ENCODE measurements at regions not wholly inside any gene's neighbourhood (a gene's known extent, or its start where the extent isn't known, plus 50 kb on each side); places are given as distances from the start of the nearest gene placed in this dataset.
"Not testable (repeated sequence)": the region's sequence is repeated elsewhere in the genome, so short reads cannot be mapped to it uniquely, and the experiment has no call there.

GRCh38 chrX:95919605-95920004, 765.0 kb upstream of the DIAPH2 start:
- intact Hi-C loops (cut with DNase I) = no loop called here
- DNase-seq (ENCODE audit: low spot score) = no peak

- intact Hi-C loops (cut with DNase I) = no loop called here
These were observed 739.1 kb upstream of the DIAPH2 start for GRCh38 chrX:95945528-95945927.

GRCh38 chrX:95949588-95949987, 735.1 kb upstream of the DIAPH2 start:
- DNase-seq (ENCODE audit: low spot score) = no peak
- intact Hi-C loops (cut with DNase I) = no loop called here

More at GRCh38 chrX:95945528-95945927, 739.1 kb upstream of the DIAPH2 start:
- no peak for DNase-seq (ENCODE audit: low spot score)

- intact Hi-C loops (cut with DNase I) = no loop called here
- no peak for DNase-seq (ENCODE audit: low spot score)
These were observed 734.0 kb upstream of the DIAPH2 start for GRCh38 chrX:95950679-95951078.

GRCh38 chrX:95953564-95953963, 731.1 kb upstream of the DIAPH2 start:
- DNase-seq (ENCODE audit: low spot score) = no peak
- intact Hi-C loops (cut with DNase I) = no loop called here

DNA sequence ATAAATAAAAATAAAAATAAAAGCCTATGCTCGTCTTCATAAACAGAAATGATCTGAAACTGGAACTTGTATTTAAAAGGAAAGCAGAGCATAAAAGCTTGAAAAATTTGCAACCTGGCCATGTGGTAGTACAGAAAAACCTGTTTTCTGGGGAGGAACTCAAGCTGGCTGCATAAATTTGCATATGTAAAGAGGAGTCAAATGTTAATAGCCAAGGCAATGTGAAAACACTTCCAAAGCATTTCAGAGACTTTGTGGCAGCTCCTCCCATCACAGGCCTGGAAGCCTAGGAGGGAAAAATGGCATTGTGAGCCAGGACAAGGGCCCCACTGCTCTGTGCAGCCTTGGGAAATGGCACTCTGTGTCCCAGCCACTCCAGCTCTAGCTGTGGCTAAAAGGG, 727.9 kb upstream of the DIAPH2 start:
- no peak for DNase-seq (ENCODE audit: low spot score)
- intact Hi-C loops (cut with DNase I) = no loop called here

DNA sequence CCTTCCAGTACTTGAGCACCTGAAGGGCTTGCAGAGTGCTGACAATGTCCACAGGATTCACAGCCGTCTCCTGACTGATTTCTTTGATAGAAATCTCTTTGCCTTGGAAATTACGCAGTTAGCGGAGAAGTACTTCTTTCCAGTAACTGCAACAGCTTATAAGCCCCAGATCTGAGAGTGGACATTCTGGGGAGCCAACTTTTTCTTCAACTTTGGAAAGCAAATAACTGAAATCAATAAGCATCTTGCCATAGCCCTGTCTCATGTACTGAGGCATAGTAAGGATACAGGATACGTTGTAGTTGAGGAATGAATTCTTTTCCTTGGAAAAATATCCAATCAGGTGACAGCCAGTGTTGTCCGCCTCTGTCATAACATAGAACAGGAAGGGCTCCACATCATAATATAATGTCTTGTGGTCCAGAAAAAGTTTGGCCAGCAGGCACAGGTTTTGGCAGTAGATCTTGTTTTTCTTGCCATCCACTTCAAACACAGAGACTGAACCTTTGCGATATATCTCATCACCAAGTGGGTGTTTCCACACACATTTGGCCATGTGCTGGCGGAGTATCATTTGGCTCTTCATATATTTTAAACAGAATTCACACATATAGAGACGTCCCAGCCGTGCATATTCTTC, 711.1 kb upstream of the DIAPH2 start:
- DNase-seq (ENCODE audit: low spot score) = not testable (repeated sequence)
- intact Hi-C loops (cut with DNase I) = loop anchor here in 1 of 2 donors (1.0 kb wide), 1 partner anchor 27 kb away; no protein-coding TSS in a partner anchor

GRCh38 chrX:95974096-95974470, 710.6 kb upstream of the DIAPH2 start:
- intact Hi-C loops (cut with DNase I) = loop anchor here in 1 of 2 donors (1.0 kb wide), 1 partner anchor 28 kb away; no protein-coding TSS in a partner anchor
- no peak for DNase-seq (ENCODE audit: low spot score)

DNA sequence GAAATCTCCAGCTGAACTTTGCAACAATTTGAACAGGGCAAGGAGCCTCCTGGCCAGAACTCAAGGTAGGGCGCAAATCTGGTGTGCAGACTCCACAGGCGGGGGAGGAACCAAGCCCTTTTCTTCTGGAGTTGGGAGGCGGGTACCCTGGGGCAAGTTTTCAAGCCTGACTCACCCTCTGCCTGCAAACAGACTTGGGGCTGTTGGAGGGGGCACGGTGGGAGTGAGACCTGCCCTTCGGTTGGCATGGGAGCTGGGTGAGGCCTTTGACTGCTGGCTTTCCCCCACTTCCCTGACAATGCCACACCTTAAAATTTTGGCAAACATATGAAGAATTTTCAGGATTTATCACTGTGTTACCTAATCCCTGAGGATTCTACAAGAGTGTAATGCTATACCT, 709.8 kb upstream of the DIAPH2 start:
- intact Hi-C loops (cut with DNase I) = loop anchor here in 1 of 2 donors (1.0 kb wide), 1 partner anchor 29 kb away; no protein-coding TSS in a partner anchor
- no peak for DNase-seq (ENCODE audit: low spot score)

- DNase-seq (ENCODE audit: low spot score) = no peak
- intact Hi-C loops (cut with DNase I) = no loop called here
These were observed 689.1 kb upstream of the DIAPH2 start for GRCh38 chrX:95995583-95995982.

DNA sequence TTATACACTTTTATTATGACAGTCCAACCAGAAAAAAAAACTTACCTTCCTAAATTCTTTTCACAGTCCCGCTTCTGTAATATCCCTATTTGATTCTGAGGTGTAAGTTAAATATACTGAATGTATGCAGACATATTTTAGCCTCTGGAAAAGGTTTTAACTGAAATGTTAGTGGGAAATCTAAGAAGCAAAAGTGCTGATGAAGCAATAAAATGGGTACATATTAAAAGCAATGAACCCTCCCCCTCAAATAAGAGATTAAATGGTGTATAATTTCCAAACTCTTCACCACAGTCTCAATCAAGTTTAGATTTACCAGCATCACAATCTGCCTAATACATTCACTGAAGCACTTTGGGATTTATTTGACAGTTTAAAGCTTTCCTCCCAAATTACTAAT, 688.3 kb upstream of the DIAPH2 start:
- intact Hi-C loops (cut with DNase I) = no loop called here

GRCh38 chrX:96002431-96002830, 682.2 kb upstream of the DIAPH2 start:
- DNase-seq (ENCODE audit: low spot score) = no peak
- intact Hi-C loops (cut with DNase I) = no loop called here

More for the DNA sequence above, 688.3 kb upstream of the DIAPH2 start:
- no peak for DNase-seq (ENCODE audit: low spot score)

DNA sequence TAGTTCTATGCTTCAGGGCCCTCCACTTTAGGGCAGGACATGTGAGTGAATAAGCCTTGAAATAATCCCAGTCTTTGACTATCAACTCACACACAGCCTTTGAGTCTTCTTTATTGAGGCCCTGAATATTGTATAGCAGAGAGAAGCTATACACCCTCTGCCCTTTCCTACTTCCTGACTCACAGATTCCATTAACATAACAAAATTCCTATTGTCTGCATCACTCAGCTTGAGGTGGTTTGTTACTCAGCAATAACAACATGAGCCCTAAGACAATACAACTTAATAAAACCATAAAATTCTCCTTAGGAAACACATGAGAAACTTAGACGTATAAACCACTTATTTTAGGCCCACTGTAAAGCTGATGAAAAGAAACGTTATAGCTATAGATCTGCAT, 680.3 kb upstream of the DIAPH2 start:
- intact Hi-C loops (cut with DNase I) = no loop called here
- DNase-seq (ENCODE audit: low spot score) = no peak

- DNase-seq (ENCODE audit: low spot score) = no peak
These were observed 678.4 kb upstream of the DIAPH2 start for GRCh38 chrX:96006281-96006680.

DNA sequence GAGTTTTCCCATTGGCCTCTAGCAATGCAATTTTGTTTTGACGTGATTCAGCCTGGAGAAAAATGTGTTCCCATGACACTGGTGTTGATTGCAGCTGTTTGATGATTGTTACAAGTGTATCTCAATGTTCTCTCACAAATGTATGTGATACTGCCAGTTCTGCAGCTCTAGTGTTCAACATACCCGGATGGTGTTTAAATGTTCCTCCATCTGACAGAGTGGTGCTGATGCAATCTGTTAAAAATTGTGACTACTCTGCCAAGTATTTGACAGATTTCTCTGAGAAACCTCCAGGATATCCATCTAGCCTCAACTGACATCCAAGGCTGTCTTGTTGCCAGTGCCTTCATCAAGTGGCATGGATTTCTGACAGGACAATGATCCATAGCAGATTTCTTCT, 657.2 kb upstream of the DIAPH2 start:
- DNase-seq (ENCODE audit: low spot score) = no peak

More at GRCh38 chrX:96006281-96006680, 678.4 kb upstream of the DIAPH2 start:
- intact Hi-C loops (cut with DNase I) = no loop called here

GRCh38 chrX:96052078-96052477, 632.6 kb upstream of the DIAPH2 start:
- DNase-seq (ENCODE audit: low spot score) = no peak
- intact Hi-C loops (cut with DNase I) = no loop called here

More for the DNA sequence above, 657.2 kb upstream of the DIAPH2 start:
- intact Hi-C loops (cut with DNase I) = no loop called here

DNA sequence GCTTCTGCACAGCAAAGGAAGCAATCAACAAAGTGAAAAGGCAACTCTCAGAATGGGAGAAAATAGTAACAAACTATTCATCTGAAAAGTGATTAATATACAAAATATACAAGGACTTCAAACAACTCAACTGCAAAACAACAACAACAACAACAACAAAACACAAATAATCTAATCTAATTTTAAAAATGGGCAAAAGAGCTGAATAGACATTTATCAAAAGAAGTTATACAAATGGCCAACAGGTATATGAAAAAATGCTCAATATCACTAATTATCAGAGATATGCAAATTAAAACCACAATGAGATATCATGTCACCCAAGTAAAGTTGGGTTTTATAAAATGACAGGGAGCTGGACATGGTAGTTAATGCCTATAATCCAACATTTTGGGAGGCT, 602.8 kb upstream of the DIAPH2 start:
- DNase-seq (ENCODE audit: low spot score) = no peak
- intact Hi-C loops (cut with DNase I) = no loop called here

DNA sequence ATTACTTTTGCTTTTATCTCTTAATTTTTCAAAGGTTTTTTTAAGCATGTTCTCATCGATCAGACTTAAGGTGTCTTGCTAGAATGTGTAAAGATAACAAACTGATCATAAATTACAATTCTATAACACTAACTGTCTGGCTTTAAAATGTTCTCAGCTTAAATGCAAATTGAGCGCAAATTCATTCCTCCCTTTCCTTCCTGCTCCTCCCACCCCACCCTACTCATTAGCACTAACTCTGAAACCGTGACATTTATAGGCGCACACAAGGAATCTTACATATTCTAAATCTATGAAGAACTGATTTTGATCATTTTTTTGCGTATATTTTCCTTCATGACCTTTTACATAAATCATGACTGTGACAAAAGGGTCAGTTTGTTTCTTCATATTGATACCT, 590.0 kb upstream of the DIAPH2 start:
- intact Hi-C loops (cut with DNase I) = no loop called here
- no peak for DNase-seq (ENCODE audit: low spot score)

GRCh38 chrX:96098471-96098870, 586.2 kb upstream of the DIAPH2 start:
- intact Hi-C loops (cut with DNase I) = no loop called here
- DNase-seq (ENCODE audit: low spot score) = no peak

- peak; percentile 71 for DNase-seq (ENCODE audit: low spot score)
- intact Hi-C loops (cut with DNase I) = no loop called here
These were observed 581.6 kb upstream of the DIAPH2 start for GRCh38 chrX:96102997-96103396.

DNA sequence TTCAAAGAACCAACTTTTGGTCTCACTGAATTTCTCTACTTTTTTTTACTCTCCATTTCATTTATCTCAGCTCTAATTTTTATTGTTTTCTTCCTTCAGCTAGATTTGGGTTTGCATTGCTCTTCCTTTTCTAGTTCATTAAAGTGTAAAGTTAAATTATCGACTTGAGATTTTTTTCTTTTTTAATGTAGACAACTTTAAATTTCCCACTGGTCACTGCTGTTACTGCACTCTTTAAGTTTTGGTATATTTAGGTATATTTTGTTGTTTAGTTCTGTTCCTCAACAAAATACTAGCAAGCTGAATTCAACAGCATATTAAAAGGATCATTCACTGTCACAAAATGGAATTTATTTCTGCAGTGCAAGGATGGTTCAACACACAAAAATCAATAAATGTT, 572.0 kb upstream of the DIAPH2 start:
- no peak for DNase-seq (ENCODE audit: low spot score)
- intact Hi-C loops (cut with DNase I) = no loop called here

DNA sequence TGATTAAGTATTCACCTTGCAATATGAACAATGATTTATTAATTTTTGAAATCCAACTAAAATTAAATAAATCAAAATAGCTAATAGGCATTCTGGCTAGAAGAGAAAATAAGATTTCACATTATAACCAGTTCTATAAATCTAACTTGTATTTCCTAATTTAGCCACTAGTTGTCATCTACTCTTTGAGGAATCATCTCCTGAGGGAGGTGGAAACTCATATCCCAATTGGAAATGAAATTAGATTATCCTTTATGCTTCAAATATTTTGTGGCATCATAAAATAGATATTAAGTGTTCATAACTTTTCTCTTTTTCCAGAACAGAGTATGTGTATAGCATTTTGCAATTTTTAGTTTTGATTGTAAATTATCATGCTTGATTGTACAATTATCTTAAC, 558.5 kb upstream of the DIAPH2 start:
- DNase-seq (ENCODE audit: low spot score) = no peak
- intact Hi-C loops (cut with DNase I) = no loop called here

Data from posterior vena cava (tissue), 2 donors.